ENCODE measurements at regions not wholly inside any gene's neighbourhood (a gene's known extent, or its start where the extent isn't known, plus 50 kb on each side); places are given as distances from the start of the nearest gene placed in this dataset.

- TF ChIP-seq CTCF (IDR thresholded peaks at IDR 0.05), result no peak
- TF ChIP-seq POLR2A (IDR thresholded peaks at IDR 0.05), result no peak
These were observed 96.6 kb downstream of the INHBB start for GRCh38 chr2:120442541-120442922.
